ENCODE measurements at regions not wholly inside any gene's neighbourhood (a gene's known extent, or its start where the extent isn't known, plus 50 kb on each side); places are given as distances from the start of the nearest gene placed in this dataset.

DNA sequence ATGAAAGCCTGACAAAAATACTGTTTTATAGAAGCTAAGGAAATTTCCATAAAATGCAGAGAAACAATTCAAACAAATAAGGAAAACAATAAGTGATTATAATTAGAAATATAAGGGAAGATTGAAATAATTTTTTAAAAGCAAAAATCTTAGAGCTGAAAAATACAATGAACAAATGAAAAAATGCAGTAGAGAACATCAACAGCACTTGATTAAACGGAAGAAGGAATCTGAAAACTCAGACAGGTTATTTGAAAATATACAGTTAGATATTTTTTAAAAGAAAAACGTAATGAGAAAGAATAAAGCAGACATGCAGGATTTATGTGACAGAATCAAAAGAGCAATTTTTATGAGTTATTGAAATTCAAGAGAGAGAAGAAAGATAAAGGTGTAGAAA, 279.1 kb upstream of the MAGI2 start:
- Histone ChIP-seq H3K4me3 (ENCODE audit: low read length) (no peak overlapping the region), H3K9me3 (ENCODE audit: control insufficient read depth, insufficient read depth, low read length) (no peaks in the 10 kb centered on the region), H3K4me1 (ENCODE audit: control insufficient read depth, insufficient read depth, low read length) (no peaks in the 10 kb centered on the region), H3K27me3 (ENCODE audit: control insufficient read depth, insufficient read depth, low read length) (no peaks in the 10 kb centered on the region), H3K36me3 (ENCODE audit: control insufficient read depth, insufficient read depth, low read length) (no peaks in the 10 kb centered on the region), H3K27ac (ENCODE audit: low read length) (no peak overlapping the region)
- 100% methylated on average over 1 of the region's 2 CpGs for WGBS (ENCODE audit: insufficient coverage, insufficient read length)
- no peak for DNase-seq (ENCODE audit: low read depth, low spot score)

DNA sequence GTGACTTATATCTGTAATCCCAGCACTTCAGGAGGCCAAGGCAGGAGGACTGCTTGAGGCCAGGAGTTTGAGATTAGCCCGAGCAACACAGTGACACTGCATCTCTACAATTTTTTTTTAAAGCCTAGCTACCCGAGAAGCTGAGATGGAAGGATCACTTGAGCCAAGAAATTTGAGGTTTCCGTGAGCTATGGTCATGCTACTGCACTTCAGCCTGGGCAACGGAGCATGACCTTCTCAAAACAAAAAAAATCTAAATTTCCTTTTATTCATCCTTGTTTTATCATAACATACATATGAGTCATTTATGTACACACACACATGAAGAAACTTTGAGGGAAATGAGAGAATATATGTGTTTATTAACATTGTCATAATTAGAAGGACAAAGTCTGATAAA, 277.5 kb upstream of the MAGI2 start:
- WGBS (ENCODE audit: insufficient coverage, insufficient read length) = no CpG with 5 or more reads among the region's 4 CpGs
- no peak for DNase-seq (ENCODE audit: low read depth, low spot score)
- no peaks in the 10 kb centered on the region for H3K9me3 ChIP-seq (ENCODE audit: control insufficient read depth, insufficient read depth, low read length)
- no peaks in the 10 kb centered on the region for H3K36me3 ChIP-seq (ENCODE audit: control insufficient read depth, insufficient read depth, low read length)
- H3K4me3 ChIP-seq (ENCODE audit: low read length) = no peak overlapping the region
- no peaks in the 10 kb centered on the region for H3K4me1 ChIP-seq (ENCODE audit: control insufficient read depth, insufficient read depth, low read length)
- no peaks in the 10 kb centered on the region for H3K27me3 ChIP-seq (ENCODE audit: control insufficient read depth, insufficient read depth, low read length)
- no peak overlapping the region for H3K27ac ChIP-seq (ENCODE audit: low read length)

- Histone ChIP-seq H3K4me3 (ENCODE audit: low read length) (no peak overlapping the region), H3K9me3 (ENCODE audit: control insufficient read depth, insufficient read depth, low read length) (no peaks in the 10 kb centered on the region), H3K36me3 (ENCODE audit: control insufficient read depth, insufficient read depth, low read length) (no peaks in the 10 kb centered on the region), H3K27me3 (ENCODE audit: control insufficient read depth, insufficient read depth, low read length) (no peaks in the 10 kb centered on the region), H3K27ac (ENCODE audit: low read length) (no peak overlapping the region), H3K4me1 (ENCODE audit: control insufficient read depth, insufficient read depth, low read length) (no peaks in the 10 kb centered on the region)
- DNase-seq (ENCODE audit: low read depth, low spot score) = no peak
- no CpG with 5 or more reads among the region's 6 CpGs for WGBS (ENCODE audit: insufficient coverage, insufficient read length)
These were observed 270.6 kb upstream of the MAGI2 start for GRCh38 chr7:79723833-79724618.

GRCh38 chr7:79722217-79722616, 268.8 kb upstream of the MAGI2 start:
- no peaks in the 10 kb centered on the region for H3K4me1 ChIP-seq (ENCODE audit: control insufficient read depth, insufficient read depth, low read length)
- no peak overlapping the region for H3K27ac ChIP-seq (ENCODE audit: low read length)
- DNase-seq (ENCODE audit: low read depth, low spot score) = no peak
- H3K4me3 ChIP-seq (ENCODE audit: low read length) = no peak overlapping the region
- H3K27me3 ChIP-seq (ENCODE audit: control insufficient read depth, insufficient read depth, low read length) = no peaks in the 10 kb centered on the region
- H3K9me3 ChIP-seq (ENCODE audit: control insufficient read depth, insufficient read depth, low read length) = no peaks in the 10 kb centered on the region
- H3K36me3 ChIP-seq (ENCODE audit: control insufficient read depth, insufficient read depth, low read length) = no peaks in the 10 kb centered on the region

DNA sequence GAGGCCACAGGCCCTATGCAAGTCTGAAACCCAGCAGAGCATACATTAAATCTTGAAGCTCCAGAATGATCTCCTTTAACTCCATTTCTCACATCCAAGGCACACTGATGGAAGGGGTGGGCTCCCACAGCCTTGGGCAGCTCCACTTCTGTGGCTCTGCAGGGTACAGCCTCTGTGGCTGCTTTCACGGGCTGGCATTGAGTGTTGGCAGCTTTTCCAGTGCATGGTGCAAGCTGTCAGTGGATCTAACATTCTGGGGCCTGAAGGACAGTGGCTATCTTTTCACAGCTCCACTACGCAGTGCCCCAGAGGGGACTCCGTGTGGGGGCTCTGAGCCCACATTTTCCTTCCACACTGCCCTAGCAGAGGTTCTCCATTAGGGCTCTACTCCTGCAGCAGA, 265.7 kb upstream of the MAGI2 start:
- no peak for DNase-seq (ENCODE audit: low read depth, low spot score)
- H3K9me3 ChIP-seq (ENCODE audit: control insufficient read depth, insufficient read depth, low read length) = no peaks in the 10 kb centered on the region
- WGBS (ENCODE audit: insufficient coverage, insufficient read length) = no CpG with 5 or more reads among the region's 3 CpGs
- no peaks in the 10 kb centered on the region for H3K4me1 ChIP-seq (ENCODE audit: control insufficient read depth, insufficient read depth, low read length)
- H3K27me3 ChIP-seq (ENCODE audit: control insufficient read depth, insufficient read depth, low read length) = no peaks in the 10 kb centered on the region
- no peaks in the 10 kb centered on the region for H3K36me3 ChIP-seq (ENCODE audit: control insufficient read depth, insufficient read depth, low read length)
- H3K4me3 ChIP-seq (ENCODE audit: low read length) = no peak overlapping the region
- H3K27ac ChIP-seq (ENCODE audit: low read length) = no peak overlapping the region

DNA sequence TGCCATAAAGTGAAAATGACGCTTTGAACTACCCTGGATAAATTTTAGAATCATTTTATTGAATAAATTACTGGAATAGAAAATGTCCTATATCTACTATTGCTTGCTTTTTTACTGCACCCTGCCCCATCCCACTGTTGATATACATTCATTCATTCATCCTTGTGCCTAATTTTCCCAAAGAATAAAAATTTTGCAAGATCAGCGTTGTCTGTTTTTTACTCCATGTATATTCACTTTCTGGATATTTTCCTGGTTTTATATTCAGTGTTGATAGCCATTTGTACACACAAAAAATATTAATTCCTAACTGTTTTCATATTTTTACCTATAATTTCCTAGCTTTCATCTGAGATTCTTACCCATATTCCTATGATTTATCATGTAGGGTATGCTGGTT, 262.9 kb upstream of the MAGI2 start:
- H3K4me1 ChIP-seq (ENCODE audit: control insufficient read depth, insufficient read depth, low read length) = no peaks in the 10 kb centered on the region
- no peaks in the 10 kb centered on the region for H3K9me3 ChIP-seq (ENCODE audit: control insufficient read depth, insufficient read depth, low read length)
- DNase-seq (ENCODE audit: low read depth, low spot score) = no peak
- H3K27ac ChIP-seq (ENCODE audit: low read length) = no peak overlapping the region
- H3K27me3 ChIP-seq (ENCODE audit: control insufficient read depth, insufficient read depth, low read length) = no peaks in the 10 kb centered on the region
- H3K4me3 ChIP-seq (ENCODE audit: low read length) = no peak overlapping the region
- H3K36me3 ChIP-seq (ENCODE audit: control insufficient read depth, insufficient read depth, low read length) = no peaks in the 10 kb centered on the region
- WGBS (ENCODE audit: insufficient coverage, insufficient read length) = no CpG with 5 or more reads among the region's 2 CpGs

DNA sequence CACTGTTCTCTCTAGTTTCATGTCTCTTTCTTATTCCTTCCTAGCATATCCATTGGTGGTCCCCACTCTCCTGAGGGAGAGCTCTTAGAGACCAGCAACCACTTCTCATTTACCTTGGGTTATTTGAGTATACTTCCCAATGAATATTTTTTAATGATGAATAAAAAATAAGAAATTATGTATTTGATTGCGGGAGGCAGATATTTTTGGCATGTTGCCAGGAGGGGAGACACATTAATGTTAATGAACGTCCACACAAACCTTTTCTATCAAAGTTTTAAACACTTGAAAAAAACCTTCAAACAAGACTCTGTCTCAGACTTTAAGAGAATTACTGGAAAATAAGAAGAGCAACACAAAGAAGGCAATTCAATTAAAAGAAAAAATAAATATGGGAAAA, 260.6 kb upstream of the MAGI2 start:
- 100% methylated on average over 1 of the region's 2 CpGs for WGBS (ENCODE audit: insufficient coverage, insufficient read length)
- Histone ChIP-seq H3K27me3 (ENCODE audit: control insufficient read depth, insufficient read depth, low read length) (no peaks in the 10 kb centered on the region), H3K36me3 (ENCODE audit: control insufficient read depth, insufficient read depth, low read length) (no peaks in the 10 kb centered on the region), H3K4me3 (ENCODE audit: low read length) (no peak overlapping the region), H3K9me3 (ENCODE audit: control insufficient read depth, insufficient read depth, low read length) (no peaks in the 10 kb centered on the region), H3K4me1 (ENCODE audit: control insufficient read depth, insufficient read depth, low read length) (no peaks in the 10 kb centered on the region), H3K27ac (ENCODE audit: low read length) (no peak overlapping the region)
- no peak for DNase-seq (ENCODE audit: low read depth, low spot score)

DNA sequence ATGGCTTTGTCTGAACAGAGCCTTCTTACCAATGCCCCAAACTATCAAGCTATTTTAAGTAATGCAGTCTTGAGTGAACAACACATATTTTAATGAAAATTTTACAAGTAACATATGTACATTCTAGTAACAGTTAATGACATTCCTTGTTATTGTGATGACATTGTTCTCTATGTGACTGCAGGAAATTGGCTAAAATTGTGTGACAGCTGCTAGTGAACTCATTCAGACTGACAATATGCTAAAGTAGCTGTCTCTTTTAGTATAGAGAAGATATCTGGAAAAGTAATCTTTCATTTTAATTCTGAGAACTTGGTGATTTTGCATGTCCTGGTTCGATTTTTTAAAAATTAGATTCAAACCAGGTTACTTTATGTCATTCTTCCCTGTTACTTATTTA, 259.8 kb upstream of the MAGI2 start:
- Histone ChIP-seq H3K4me3 (ENCODE audit: low read length) (no peak overlapping the region), H3K4me1 (ENCODE audit: control insufficient read depth, insufficient read depth, low read length) (no peaks in the 10 kb centered on the region), H3K27ac (ENCODE audit: low read length) (no peak overlapping the region), H3K36me3 (ENCODE audit: control insufficient read depth, insufficient read depth, low read length) (no peaks in the 10 kb centered on the region), H3K27me3 (ENCODE audit: control insufficient read depth, insufficient read depth, low read length) (no peaks in the 10 kb centered on the region), H3K9me3 (ENCODE audit: control insufficient read depth, insufficient read depth, low read length) (no peaks in the 10 kb centered on the region)
- no peak for DNase-seq (ENCODE audit: low read depth, low spot score)
- no CpG with 5 or more reads among the region's 1 CpG for WGBS (ENCODE audit: insufficient coverage, insufficient read length)

DNA sequence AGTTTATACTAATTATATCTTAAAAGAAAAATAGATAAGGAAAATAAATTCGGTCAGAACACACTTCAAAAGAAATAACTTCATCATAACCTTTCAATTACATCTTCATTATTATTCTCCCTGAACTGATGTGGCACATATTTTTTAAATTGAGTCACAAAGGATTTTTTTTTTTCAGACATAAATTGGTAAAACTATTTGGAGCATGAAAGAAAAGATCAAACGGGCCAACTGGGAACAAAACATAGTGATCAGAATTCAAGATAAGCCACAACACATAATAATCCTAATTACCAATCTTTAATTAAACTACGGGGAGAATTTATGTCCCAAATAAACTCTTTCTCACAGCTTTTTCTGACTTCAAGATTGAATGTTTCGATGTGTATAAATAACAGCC, 258.2 kb upstream of the MAGI2 start:
- H3K9me3 ChIP-seq (ENCODE audit: control insufficient read depth, insufficient read depth, low read length) = no peaks in the 10 kb centered on the region
- WGBS (ENCODE audit: insufficient coverage, insufficient read length) = no CpG with 5 or more reads among the region's 4 CpGs
- no peaks in the 10 kb centered on the region for H3K4me1 ChIP-seq (ENCODE audit: control insufficient read depth, insufficient read depth, low read length)
- H3K27ac ChIP-seq (ENCODE audit: low read length) = no peak overlapping the region
- H3K36me3 ChIP-seq (ENCODE audit: control insufficient read depth, insufficient read depth, low read length) = no peaks in the 10 kb centered on the region
- no peak overlapping the region for H3K4me3 ChIP-seq (ENCODE audit: low read length)
- H3K27me3 ChIP-seq (ENCODE audit: control insufficient read depth, insufficient read depth, low read length) = no peaks in the 10 kb centered on the region
- DNase-seq (ENCODE audit: low read depth, low spot score) = no peak

DNA sequence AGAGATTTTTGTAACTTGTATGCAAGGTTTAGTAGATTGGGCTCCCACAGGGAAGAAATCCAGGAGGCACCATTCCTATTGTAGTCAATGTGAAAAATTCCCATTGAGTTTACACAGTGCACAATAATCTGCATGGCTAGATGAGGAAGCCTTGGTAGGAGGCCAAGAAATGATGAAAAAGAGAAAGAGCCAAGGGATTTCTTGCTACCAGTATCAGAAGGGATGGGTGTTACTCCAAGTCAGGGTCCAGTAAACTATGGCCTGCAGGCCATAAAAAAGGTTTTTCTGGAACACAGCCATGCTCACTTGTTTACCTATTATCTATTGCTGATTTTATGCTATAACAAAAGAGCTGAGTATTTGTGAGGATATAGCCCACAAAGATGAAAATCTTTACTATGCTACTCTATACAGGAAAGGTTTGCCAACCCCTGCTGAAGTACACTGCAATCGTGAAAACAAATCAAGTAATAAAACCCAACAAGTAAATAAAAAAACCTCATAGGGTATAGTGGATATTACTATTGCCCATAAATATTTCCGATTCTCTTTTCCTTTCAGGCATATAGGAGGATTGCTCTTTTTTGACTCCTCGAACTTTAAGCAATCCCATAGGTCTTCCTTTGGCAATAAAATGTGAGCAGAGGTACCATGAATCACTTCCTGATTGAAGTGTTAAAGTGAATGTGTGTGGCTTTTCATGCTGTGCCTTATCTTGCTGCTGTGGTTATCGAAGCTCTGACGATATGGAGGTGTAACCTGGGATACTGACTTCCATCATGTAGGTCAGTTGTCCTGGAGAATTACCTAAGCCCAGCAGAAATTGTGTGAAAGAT, 256.3 kb upstream of the MAGI2 start:
- Histone ChIP-seq H3K9me3 (ENCODE audit: control insufficient read depth, insufficient read depth, low read length) (no peaks in the 10 kb centered on the region), H3K4me1 (ENCODE audit: control insufficient read depth, insufficient read depth, low read length) (no peaks in the 10 kb centered on the region), H3K4me3 (ENCODE audit: low read length) (no peak overlapping the region), H3K27me3 (ENCODE audit: control insufficient read depth, insufficient read depth, low read length) (no peaks in the 10 kb centered on the region), H3K27ac (ENCODE audit: low read length) (no peak overlapping the region), H3K36me3 (ENCODE audit: control insufficient read depth, insufficient read depth, low read length) (no peaks in the 10 kb centered on the region)
- no peak for DNase-seq (ENCODE audit: low read depth, low spot score)
- no CpG with 5 or more reads among the region's 5 CpGs for WGBS (ENCODE audit: insufficient coverage, insufficient read length)

GRCh38 chr7:79702116-79702515, 248.6 kb upstream of the MAGI2 start:
- WGBS (ENCODE audit: insufficient coverage, insufficient read length) = no CpG with 5 or more reads among the region's 1 CpG
- no peaks in the 10 kb centered on the region for H3K4me1 ChIP-seq (ENCODE audit: control insufficient read depth, insufficient read depth, low read length)
- H3K36me3 ChIP-seq (ENCODE audit: control insufficient read depth, insufficient read depth, low read length) = no peaks in the 10 kb centered on the region
- H3K27me3 ChIP-seq (ENCODE audit: control insufficient read depth, insufficient read depth, low read length) = no peaks in the 10 kb centered on the region
- no peak for DNase-seq (ENCODE audit: low read depth, low spot score)
- no peak overlapping the region for H3K4me3 ChIP-seq (ENCODE audit: low read length)
- H3K27ac ChIP-seq (ENCODE audit: low read length) = no peak overlapping the region
- H3K9me3 ChIP-seq (ENCODE audit: control insufficient read depth, insufficient read depth, low read length) = no peaks in the 10 kb centered on the region

Data from iPS DF 6.9 (cell line).